Ascending aorta (tissue), 2 donors: ENCODE measurements at regions not wholly inside any gene's neighbourhood (a gene's known extent, or its start where the extent isn't known, plus 50 kb on each side); places are given as distances from the start of the nearest gene placed in this dataset.
A peak's percentile ranks its signal among the peaks of the same experiment; 100 is the strongest.

Experiments used
- DNase-seq, 2 donors: peaks; one replicate each; pipeline ENCODE4 v3.0.0-alpha.2; 2019; ENCODE audit warnings: low spot score in 2 of 2
- H3K27ac ChIP-seq, 2 donors: fragments of 200-600 bp; sonication (generic); one replicate each; pipeline ENCODE4 v1.5.1; 2016 to 2017; ENCODE audit warnings: mild to moderate bottlenecking in 1 of 2
- H3K27me3 ChIP-seq: fragments of 200-600 bp; sonication (generic); one replicate; pipeline ENCODE4 v1.5.1; 2017
- H3K36me3 ChIP-seq, 2 donors: fragments of 200-600 bp; sonication (generic); one replicate each; pipeline ENCODE4 v1.5.1; 2016
- H3K4me1 ChIP-seq, 2 donors: fragments of 200-600 bp; sonication (generic); one replicate each; pipeline ENCODE4 v1.5.1; 2016 to 2017; ENCODE audit warnings: mild to moderate bottlenecking in 1 of 2
- H3K4me3 ChIP-seq, 2 donors: fragments of 200-600 bp; sonication (generic); one replicate each; pipeline ENCODE4 v1.5.1; 2016 to 2017; ENCODE audit warnings: mild to moderate bottlenecking in 1 of 2
- H3K9me3 ChIP-seq, 2 donors: fragments of 200-600 bp; sonication (generic); one replicate each; pipeline ENCODE4 v1.5.1; 2016
- intact Hi-C: fragments of 100-400 bp; cut with DNase I; formaldehyde crosslinking; loops from one replicate; pipeline ENCODE4 v1.15.1; 2023
- TF ChIP-seq, protein P1 (sequence below), 3 experiments: fragments of 200-600 bp in 2 of 3; fragments of 450-650 bp in 1 of 3; sonication (generic) in 2 of 3; IDR thresholded peaks; one replicate each; pipeline ENCODE4 v1.5.1; 2016 to 2019; ENCODE audit warnings: antibody characterized with exemption in 3 of 3, mild to moderate bottlenecking in 1 of 3, moderate library complexity in 1 of 3

- Histone ChIP-seq H3K4me3 (no peak overlapping the region), H3K36me3 (peaks cover 66 to 80% of the 10 kb centered on the region in 2 donors), H3K4me1 (peaks cover 21 to 72% of the 10 kb centered on the region in 2 donors)
Measured at GRCh38 chr9:740221-740620, 101.3 kb upstream of the DMRT1 start.

DNA sequence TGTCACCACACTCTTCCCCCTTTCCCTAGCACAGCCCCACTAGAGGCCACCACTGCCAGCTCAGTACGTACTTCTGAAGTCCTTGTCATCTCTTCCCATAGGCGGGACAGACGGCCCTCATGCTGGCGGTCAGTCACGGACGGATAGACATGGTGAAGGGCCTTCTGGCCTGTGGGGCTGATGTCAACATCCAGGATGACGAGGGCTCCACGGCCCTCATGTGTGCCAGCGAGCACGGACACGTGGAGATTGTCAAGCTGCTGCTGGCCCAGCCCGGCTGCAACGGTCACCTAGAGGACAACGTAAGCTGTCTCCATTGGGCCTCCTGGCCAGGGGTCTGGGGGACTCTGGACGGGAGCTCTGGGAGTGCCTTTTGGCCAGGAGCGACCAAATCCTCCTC, 99.4 kb upstream of the DMRT1 start:
- TF ChIP-seq, protein P1, sequence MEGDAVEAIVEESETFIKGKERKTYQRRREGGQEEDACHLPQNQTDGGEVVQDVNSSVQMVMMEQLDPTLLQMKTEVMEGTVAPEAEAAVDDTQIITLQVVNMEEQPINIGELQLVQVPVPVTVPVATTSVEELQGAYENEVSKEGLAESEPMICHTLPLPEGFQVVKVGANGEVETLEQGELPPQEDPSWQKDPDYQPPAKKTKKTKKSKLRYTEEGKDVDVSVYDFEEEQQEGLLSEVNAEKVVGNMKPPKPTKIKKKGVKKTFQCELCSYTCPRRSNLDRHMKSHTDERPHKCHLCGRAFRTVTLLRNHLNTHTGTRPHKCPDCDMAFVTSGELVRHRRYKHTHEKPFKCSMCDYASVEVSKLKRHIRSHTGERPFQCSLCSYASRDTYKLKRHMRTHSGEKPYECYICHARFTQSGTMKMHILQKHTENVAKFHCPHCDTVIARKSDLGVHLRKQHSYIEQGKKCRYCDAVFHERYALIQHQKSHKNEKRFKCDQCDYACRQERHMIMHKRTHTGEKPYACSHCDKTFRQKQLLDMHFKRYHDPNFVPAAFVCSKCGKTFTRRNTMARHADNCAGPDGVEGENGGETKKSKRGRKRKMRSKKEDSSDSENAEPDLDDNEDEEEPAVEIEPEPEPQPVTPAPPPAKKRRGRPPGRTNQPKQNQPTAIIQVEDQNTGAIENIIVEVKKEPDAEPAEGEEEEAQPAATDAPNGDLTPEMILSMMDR (IDR thresholded peaks at IDR 0.05): no peak
- H3K4me1 ChIP-seq: peaks cover 24 to 62% of the 10 kb centered on the region in 2 donors
- H3K27me3 ChIP-seq: no peaks in the 10 kb centered on the region

More at GRCh38 chr9:740221-740620, 101.3 kb upstream of the DMRT1 start:
- TF ChIP-seq, protein P1 (IDR thresholded peaks at IDR 0.05): no peak
- H3K27ac ChIP-seq: peak overlapping the region; percentile 92 to 95
- no peak for DNase-seq
- no peaks in the 10 kb centered on the region for H3K9me3 ChIP-seq
- no peaks in the 10 kb centered on the region for H3K27me3 ChIP-seq
- intact Hi-C loops: no loop called here

DNA sequence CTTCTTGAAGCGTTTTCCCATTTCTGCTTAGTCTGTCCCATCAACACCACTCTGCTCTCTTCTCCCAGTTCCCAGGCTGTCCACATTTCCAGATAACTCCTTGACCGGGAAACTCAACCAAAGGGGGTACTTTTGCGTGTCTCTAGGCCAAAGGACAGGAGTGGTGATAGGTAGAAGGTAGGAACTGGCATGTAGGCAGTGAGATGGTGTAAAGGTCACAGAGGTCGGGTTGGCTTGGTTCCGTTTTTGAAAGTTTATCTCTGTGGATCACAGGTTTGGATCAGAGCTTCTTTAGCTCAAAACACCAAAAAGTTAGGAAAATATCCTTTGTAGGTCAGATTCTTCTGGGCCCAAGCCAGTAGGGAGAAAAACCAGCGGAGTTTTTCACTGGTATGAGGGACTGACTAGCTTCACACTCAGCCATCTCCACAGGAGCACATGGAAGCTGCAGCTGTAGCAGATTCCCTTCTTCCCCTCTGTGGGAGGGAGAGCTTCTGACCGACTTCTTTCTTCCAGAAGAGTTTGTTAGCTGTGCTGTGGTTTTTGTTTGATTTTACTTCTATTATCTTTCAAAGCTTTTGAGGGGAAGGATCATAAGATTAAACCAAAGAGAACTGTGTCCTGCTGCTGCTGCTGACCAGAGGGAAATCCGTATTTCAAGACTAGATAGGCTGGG, 98.4 kb upstream of the DMRT1 start:
- intact Hi-C loops: no loop called here
- Histone ChIP-seq H3K27me3 (no peaks in the 10 kb centered on the region), H3K9me3 (no peaks in the 10 kb centered on the region), H3K27ac (peak overlapping the region; percentile 92 to 95), H3K4me1 (peaks cover 24 to 57% of the 10 kb centered on the region in 2 donors), H3K36me3 (peaks cover 72 to 85% of the 10 kb centered on the region in 2 donors), H3K4me3 (no peak overlapping the region)
- TF ChIP-seq, protein P1 (IDR thresholded peaks at IDR 0.05): no peak
- peak in 1 of 2 donors; percentile 44 for DNase-seq

More for the DNA sequence above, 99.4 kb upstream of the DMRT1 start:
- intact Hi-C loops: no loop called here
- DNase-seq: peak in 1 of 2 donors; percentile 52
- no peak overlapping the region for H3K4me3 ChIP-seq
- H3K27ac ChIP-seq: peak overlapping the region; percentile 92 to 95
- H3K36me3 ChIP-seq: peaks cover 72 to 79% of the 10 kb centered on the region in 2 donors
- H3K9me3 ChIP-seq: no peaks in the 10 kb centered on the region

DNA sequence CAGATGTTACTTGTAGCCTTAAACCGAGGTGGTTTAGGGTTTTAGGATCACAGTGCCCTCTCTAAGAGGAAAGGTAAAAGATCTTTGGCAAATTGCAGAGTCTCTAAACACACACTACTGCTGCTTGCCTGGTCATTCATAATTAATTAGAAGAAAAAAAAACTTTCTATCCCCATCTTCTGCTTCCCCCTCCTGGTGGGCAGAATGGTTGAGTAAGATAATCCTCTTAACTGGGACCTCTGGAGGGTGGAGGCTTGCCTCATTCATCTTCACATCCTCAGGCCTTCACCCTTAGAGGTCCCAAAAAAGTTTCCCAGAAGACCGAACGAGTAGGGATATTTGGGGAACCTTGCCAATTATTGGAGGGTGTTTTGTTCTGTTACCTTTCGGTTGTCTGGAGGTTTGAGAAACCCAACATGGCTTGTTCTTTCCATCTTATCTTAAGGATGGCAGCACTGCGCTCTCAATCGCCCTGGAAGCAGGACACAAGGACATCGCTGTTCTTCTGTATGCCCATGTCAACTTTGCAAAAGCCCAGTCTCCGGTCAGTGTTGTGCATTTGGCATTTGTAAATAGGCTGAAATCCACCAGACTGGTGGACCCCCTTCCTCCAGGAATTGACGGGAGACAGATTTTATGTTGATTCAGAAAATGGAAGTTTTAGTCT, 97.3 kb upstream of the DMRT1 start:
- TF ChIP-seq, protein P1 (IDR thresholded peaks at IDR 0.05): no peak
- Histone ChIP-seq H3K27ac (peak overlapping the region; percentile 92 to 95), H3K4me1 (peaks cover 18 to 53% of the 10 kb centered on the region in 2 donors)

GRCh38 chr9:744790-745484, 96.6 kb upstream of the DMRT1 start:
- DNase-seq: peak in 1 of 2 donors; percentile 80
- TF ChIP-seq, protein P1 (IDR thresholded peaks at IDR 0.05): no peak
- Histone ChIP-seq H3K36me3 (peaks cover 57 to 75% of the 10 kb centered on the region in 2 donors), H3K9me3 (no peaks in the 10 kb centered on the region), H3K4me3 (no peak overlapping the region), H3K27ac (peak overlapping the region; percentile 92 to 95), H3K4me1 (peaks cover 18 to 52% of the 10 kb centered on the region in 2 donors), H3K27me3 (no peaks in the 10 kb centered on the region)
- intact Hi-C loops: no loop called here

More for the DNA sequence above, 97.3 kb upstream of the DMRT1 start:
- DNase-seq: peak in 1 of 2 donors; percentile 25
- intact Hi-C loops: no loop called here
- Histone ChIP-seq H3K27me3 (no peaks in the 10 kb centered on the region), H3K4me3 (no peak overlapping the region), H3K9me3 (no peaks in the 10 kb centered on the region), H3K36me3 (peaks cover 65 to 82% of the 10 kb centered on the region in 2 donors)
